ENCODE measurements at regions not wholly inside any gene's neighbourhood (a gene's known extent, or its start where the extent isn't known, plus 50 kb on each side); places are given as distances from the start of the nearest gene placed in this dataset.

- H3K79me2 ChIP-seq (ENCODE audit: insufficient read depth, low read depth, low read length): no peaks in the 10 kb centered on the region
- no peak overlapping the region for H2AFZ ChIP-seq (ENCODE audit: low read length)
- no peaks in the 10 kb centered on the region for H4K20me1 ChIP-seq (ENCODE audit: insufficient read depth, low read length)
- BruUV-seq (replicated peaks): no TSS peak
- TF ChIP-seq EZH2phosphoT487 (IDR thresholded peaks at IDR 0.05; ENCODE audit: borderline replicate concordance, low read depth, low read length) (no peak), CTCF (conservative IDR thresholded peaks at IDR 0.05; ENCODE audit: low read length) (no peak)
- CTCF ChIA-PET (ENCODE audit: unreplicated experiment): no interaction called here
- DNase-seq (ENCODE audit: low spot score): no peak
- H3K27ac ChIP-seq (ENCODE audit: low read depth, low read length, poor library complexity, severe bottlenecking): no peak overlapping the region
- no peak overlapping the region for H3K4me3 ChIP-seq (ENCODE audit: low read depth, low read length, poor library complexity, severe bottlenecking)
- no peak overlapping the region for H3K4me2 ChIP-seq (ENCODE audit: low read length)
- no peaks in the 10 kb centered on the region for H3K36me3 ChIP-seq (ENCODE audit: insufficient read depth, low read length)
- H3K9me3 ChIP-seq (ENCODE audit: low read length): no peaks in the 10 kb centered on the region
- H3K9me2 ChIP-seq (ENCODE audit: insufficient read depth, low read length): no peaks in the 10 kb centered on the region
- POLR2A ChIA-PET: interaction anchor here (0.9 to 1.6 kb wide), 3 partner anchors 15 to 381 kb away, joined by 3 to 6 read pairs (median 3); no protein-coding TSS in a partner anchor
- intact Hi-C loops (cut with micrococcal nuclease; ENCODE audit: unreplicated experiment): no loop called here
- H3K4me1 ChIP-seq (ENCODE audit: insufficient read depth, low read length, poor library complexity, severe bottlenecking): no peaks in the 10 kb centered on the region
These were observed 555.4 kb downstream of the SLITRK6 start for GRCh38 chr13:85243831-85244230.

GRCh38 chr13:85241060-85241459 lies 558.2 kb downstream of the SLITRK6 start:
- Histone ChIP-seq H3K4me1 (ENCODE audit: insufficient read depth, low read length, poor library complexity, severe bottlenecking) (no peaks in the 10 kb centered on the region), H3K4me2 (ENCODE audit: low read length) (no peak overlapping the region), H3K79me2 (ENCODE audit: insufficient read depth, low read depth, low read length) (no peaks in the 10 kb centered on the region), H3K4me3 (ENCODE audit: low read depth, low read length, poor library complexity, severe bottlenecking) (no peak overlapping the region), H2AFZ (ENCODE audit: low read length) (no peak overlapping the region), H4K20me1 (ENCODE audit: insufficient read depth, low read length) (no peaks in the 10 kb centered on the region), H3K27ac (ENCODE audit: low read depth, low read length, poor library complexity, severe bottlenecking) (no peak overlapping the region), H3K9me3 (ENCODE audit: low read length) (no peaks in the 10 kb centered on the region), H3K36me3 (ENCODE audit: insufficient read depth, low read length) (no peaks in the 10 kb centered on the region), H3K9me2 (ENCODE audit: insufficient read depth, low read length) (no peaks in the 10 kb centered on the region)
- ChIA-PET CTCF (ENCODE audit: unreplicated experiment) (no interaction called here), POLR2A (no interaction called here)
- intact Hi-C loops (cut with micrococcal nuclease; ENCODE audit: unreplicated experiment): no loop called here
- BruUV-seq (replicated peaks): no TSS peak
- no peak for TF ChIP-seq EZH2phosphoT487 (IDR thresholded peaks at IDR 0.05; ENCODE audit: borderline replicate concordance, low read depth, low read length)
- no peak for TF ChIP-seq CTCF (conservative IDR thresholded peaks at IDR 0.05; ENCODE audit: low read length)
- no peak for DNase-seq (ENCODE audit: low spot score)

- H3K4me1 ChIP-seq (ENCODE audit: insufficient read depth, low read length, poor library complexity, severe bottlenecking): no peaks in the 10 kb centered on the region
- CTCF ChIA-PET (ENCODE audit: unreplicated experiment): no interaction called here
- no peak overlapping the region for H3K4me3 ChIP-seq (ENCODE audit: low read depth, low read length, poor library complexity, severe bottlenecking)
- no TSS peak for BruUV-seq (replicated peaks)
- no peak overlapping the region for H2AFZ ChIP-seq (ENCODE audit: low read length)
- H3K4me2 ChIP-seq (ENCODE audit: low read length): no peak overlapping the region
- no peaks in the 10 kb centered on the region for H3K79me2 ChIP-seq (ENCODE audit: insufficient read depth, low read depth, low read length)
- no peak for TF ChIP-seq CTCF (conservative IDR thresholded peaks at IDR 0.05; ENCODE audit: low read length)
- TF ChIP-seq EZH2phosphoT487 (IDR thresholded peaks at IDR 0.05; ENCODE audit: borderline replicate concordance, low read depth, low read length): no peak
- intact Hi-C loops (cut with micrococcal nuclease; ENCODE audit: unreplicated experiment): no loop called here
- POLR2A ChIA-PET: no interaction called here
- H3K36me3 ChIP-seq (ENCODE audit: insufficient read depth, low read length): no peaks in the 10 kb centered on the region
- H4K20me1 ChIP-seq (ENCODE audit: insufficient read depth, low read length): no peaks in the 10 kb centered on the region
- no peak overlapping the region for H3K27ac ChIP-seq (ENCODE audit: low read depth, low read length, poor library complexity, severe bottlenecking)
- DNase-seq (ENCODE audit: low spot score): no peak
- no peaks in the 10 kb centered on the region for H3K9me2 ChIP-seq (ENCODE audit: insufficient read depth, low read length)
- H3K9me3 ChIP-seq (ENCODE audit: low read length): no peaks in the 10 kb centered on the region
These were observed 562.8 kb downstream of the SLITRK6 start for GRCh38 chr13:85236413-85236812.
